Umbilical cord (tissue), 1 donor: ENCODE measurements at regions not wholly inside any gene's neighbourhood (a gene's known extent, or its start where the extent isn't known, plus 50 kb on each side); places are given as distances from the start of the nearest gene placed in this dataset.
"Not testable (repeated sequence)": the region's sequence is repeated elsewhere in the genome, so short reads cannot be mapped to it uniquely, and the experiment has no call there.

Source experiments
- DNase-seq: peaks from one replicate; pipeline ENCODE4 v3.0.0-alpha.2; 2015; ENCODE audit warnings: low spot score

DNA sequence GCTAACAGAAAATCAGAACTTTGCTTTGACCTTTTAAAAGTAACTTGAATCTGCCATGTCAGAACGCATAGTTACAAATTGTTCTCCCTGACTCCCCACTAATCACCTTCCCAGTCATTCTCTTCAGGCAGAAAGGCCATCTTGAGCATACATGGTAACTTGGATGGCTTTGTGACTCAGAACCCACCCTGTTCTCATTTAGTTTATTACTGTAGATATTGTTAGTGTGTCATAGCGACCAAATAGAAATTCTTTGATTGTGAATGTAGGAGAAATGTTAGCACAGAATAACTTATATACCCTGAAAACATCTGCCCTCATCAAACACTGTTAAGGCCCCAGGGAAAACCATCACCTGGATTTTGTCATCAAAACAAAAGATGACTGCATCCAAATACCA lies 382.0 kb downstream of the MAGEB5 start:
- no peak for DNase-seq

DNA sequence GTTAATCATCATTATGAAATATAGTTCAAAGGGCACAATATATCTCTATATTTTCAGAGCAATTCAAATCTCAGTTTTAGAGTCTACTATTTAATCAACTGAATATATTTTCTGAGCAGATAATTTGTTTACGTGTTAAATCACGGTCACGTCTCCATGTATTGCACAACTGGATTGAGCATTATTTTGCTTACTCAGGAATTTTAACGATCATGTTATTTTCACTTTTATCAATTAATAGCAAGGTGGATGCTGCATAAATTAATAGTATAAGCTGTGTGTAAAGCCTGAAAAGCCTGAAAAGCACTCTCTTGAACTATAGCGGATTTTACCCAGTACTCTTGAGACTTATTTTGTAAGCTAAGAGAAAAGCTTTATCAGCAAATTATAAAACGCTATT lies 374.9 kb downstream of the MAGEB5 start:
- DNase-seq = no peak

DNA sequence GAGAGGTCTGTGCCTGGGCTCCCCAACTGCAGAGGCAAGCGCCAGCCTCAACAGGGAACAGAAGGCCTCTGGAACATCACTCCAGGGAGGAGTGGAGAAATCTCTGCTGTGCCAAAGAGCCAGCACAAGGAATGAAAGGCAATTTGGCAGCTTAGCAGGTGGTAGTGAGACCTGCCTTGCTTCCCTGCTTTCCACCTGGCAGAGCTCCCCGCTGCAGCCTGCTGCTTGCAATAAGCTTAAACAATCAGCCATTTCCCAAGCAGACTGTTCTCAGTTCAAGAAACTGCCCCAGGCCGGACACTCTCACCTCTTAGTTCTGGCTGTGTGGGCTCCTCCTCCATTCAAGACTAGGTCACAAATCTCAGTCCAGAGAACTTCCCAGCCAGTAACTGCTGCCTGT lies 370.6 kb downstream of the MAGEB5 start:
- DNase-seq = no peak

DNA sequence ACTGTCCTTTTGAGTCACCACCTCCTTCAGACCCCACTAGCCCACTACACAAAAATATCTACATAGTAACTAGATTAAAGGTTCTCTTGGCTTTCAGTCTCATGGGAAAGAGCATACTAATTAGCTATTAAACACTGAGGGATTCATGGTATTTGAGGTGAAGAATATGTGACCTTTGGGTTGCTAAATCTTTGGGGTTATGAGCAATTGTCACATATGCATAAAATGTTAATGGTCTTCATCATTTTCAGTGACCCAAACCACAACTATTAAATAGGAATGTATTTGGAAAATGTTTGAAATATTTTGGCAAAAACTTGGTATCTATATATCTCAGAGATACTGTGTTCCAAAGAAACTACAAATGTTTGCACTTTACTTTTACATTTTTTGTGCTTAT lies 365.1 kb downstream of the MAGEB5 start:
- no peak for DNase-seq

DNA sequence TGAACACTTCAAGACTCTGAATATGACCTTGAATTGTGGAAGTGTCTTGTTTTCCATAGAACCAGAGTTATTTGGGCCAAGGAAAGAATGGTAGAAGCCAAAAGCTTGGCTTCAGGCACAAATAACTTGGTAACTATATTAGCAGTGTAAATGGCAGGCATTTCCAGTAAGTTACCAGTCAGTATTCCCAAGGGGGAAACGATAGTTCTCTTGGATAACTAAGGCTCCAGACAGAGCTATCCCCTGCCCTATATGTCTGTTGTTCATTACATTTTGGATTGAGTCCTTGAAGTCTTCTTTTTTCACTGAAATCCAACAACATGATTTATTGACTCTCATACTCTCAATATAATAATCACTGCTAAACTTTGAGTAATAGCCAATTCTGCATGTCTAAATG lies 364.1 kb downstream of the MAGEB5 start:
- DNase-seq = no peak

DNA sequence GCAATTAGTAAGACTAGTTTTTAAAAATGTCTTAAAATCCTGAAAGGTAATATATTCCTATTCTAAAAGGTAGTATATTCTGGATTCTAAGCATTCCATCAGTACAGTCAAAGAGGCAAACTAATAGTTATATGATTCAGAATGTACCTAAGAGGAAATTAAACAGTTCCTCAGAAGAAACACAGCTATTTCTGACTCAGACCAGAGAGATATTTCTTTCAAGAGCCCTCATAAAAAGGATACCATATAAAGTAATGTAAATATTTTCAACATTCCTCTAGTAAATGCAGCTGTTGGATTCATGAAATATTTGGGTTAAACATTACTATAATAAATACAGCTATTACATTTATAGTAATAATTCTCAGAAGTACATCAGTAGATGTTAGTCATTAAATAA lies 358.3 kb downstream of the MAGEB5 start:
- DNase-seq = peak; percentile 28

DNA sequence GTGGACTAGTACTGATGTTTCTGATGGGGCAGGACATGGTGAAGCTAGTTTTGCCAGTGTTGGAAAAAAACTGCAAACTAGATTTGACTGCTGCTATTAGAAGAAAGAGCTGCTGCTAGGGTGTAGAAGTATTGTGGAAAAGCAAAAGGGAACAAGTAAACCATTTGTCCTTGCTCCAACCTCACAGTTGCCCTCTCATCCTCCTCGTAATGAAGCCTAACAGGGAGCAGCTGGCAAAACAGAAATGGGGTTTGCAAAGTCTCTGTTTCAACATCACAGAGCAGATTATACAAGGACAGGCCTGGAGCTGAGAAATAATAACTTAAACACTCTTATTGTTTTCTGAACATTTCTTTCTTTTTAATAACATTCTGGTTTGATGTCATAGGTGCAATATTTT lies 346.2 kb downstream of the MAGEB5 start:
- DNase-seq = no peak

DNA sequence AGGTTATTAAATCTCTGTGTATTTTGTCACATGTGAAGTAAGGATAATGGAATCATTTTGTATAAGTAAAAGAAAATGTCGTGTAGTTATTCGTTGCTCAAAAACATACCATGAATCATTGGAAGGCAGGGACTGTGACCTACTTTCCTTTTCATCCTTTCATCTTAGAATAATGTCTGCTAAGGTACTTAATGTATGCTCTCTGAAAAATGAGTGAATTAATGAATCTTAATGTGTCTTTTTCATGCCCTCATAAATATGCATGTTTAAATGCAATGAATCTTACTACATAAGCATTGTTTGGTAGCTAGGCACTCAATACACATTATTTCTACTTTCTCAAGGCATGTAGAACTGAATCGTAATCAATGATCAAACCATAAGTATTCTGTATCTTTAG lies 343.9 kb downstream of the MAGEB5 start:
- no peak for DNase-seq

DNA sequence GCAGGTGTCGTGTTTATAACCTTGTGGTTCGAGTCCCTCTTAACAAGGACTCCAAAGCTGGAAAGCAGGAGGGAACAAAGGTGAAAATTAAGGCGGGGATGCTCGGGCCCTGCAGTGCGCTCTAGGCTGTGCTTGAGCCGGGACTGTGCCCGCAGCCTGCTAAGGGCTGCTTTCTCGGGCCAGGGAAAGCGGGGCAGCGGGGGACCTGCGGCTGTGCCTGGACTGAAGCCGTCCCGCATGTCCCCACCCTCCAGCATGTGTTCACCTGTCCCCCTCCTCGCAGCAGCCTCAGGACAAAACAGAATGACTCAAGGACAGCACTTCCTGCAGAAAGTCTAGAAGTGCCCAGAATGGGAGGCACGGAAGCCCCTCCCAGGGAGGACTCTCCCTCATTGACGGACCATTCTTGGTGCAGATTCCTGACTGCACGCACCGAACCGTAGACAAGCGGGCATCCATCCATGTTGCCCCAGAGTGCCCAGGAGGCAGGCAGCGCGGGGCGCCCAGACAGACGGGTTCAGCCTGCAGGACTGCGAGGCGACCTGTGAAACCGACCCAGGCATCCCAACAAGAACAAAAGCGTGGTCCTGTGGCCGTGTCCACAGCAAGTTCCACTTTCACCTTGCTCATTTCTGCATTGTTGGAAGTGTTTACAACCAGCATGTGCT lies 342.9 kb downstream of the MAGEB5 start:
- DNase-seq = no peak

DNA sequence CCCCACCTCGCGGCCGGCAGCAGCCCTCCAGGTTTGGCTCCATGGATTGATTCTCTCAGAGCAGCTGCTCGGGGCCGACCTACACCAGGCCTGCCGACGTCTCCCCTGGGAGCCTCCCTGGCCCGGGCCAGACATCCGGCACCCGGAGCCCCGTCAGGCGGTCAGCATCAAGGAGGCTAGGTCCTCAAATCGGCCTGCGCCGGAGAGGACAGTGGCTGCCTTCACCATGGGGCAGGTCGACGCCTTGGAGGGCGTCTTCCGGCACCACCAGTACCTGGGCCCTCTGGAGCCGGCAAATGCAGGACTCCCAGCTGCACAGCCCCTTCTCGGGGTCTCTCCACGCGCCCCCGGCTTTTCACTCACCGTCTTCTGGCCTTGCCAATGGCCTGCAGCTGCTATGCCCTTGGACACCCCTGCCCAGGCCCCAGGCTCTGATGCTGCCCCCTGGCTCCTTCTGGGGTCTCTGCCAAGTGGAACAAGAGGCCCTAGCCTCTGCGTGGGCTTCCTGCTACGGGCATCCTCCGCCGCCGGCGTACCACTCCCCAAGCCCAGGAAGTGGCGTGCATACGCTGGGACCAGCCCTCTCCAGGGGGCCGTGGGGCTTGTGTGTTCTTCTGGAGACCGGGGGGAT lies 341.8 kb downstream of the MAGEB5 start:
- DNase-seq = no peak

DNA sequence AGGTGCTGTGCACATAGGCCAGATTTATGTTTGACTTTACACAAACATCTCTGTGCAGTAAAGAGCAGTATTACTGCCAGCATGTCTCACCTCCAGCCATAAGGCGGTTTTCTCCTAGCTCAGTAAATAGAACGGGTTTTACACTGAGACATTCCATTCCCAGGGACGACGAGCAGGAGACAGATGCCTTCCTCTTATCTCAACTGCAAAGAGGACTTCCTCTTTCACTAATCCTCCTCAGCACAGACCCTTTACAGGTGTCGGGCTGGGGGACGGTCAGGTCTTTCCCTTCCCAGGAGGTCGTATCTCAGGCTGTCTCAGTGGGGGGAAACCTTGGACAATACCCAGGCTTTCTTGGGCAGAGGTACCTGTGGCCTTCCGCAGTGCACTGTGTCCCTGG lies 309.8 kb downstream of the MAGEB5 start:
- DNase-seq = not testable (repeated sequence)

DNA sequence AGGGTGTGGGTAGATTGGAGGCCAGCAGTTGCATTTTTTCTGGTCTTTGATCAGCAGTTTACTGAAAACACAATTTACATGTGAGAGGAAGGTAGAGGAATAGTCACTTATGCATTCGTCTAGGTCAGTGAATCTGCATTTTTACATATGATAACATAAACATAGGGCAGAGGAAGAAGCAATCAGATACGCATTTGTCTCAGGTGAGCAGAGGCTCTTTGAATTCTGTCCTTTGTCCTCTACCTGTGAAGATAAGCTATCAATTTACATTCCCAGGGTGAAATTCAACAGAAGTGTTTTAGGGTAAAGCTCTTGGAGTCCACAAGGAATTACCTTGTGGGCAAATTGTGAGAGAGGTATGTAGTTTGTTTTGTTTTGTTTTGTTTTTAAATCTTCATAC lies 306.5 kb downstream of the MAGEB5 start:
- no peak for DNase-seq

DNA sequence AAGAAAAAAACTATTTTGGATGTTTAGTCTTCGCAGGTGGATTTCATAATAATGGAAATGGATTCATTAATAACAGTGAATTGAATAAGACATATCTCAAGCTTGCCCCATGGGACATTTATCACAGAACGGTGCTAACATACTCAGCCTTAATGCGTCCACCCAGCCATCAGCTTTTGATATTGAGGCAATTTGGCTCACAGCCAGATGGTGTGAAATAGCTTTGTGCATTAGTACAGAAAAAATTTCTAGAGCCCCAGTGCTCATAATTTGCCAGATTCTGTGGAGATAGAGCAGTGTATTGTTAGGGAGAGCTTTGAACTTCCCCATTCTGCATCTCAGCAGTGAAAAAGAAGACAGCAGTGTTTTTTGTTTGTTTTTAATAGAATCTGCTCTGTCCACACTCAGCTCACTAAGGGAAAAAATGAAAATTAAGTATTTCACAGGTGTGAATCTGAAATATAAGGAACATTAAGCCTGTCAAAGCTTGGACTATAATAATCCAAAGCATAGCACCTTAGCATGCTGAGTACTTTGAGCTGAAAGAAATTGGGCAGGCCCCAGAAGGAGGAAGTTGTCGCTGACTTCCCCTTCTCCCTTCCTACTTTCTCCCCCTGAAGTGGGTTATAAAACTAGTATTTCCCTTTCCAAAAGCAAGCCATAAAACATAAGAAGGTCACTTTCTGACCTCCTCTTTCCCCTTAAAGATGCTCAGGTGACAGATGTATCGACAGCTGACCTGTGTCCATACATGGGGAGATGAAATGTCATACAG lies 295.8 kb downstream of the MAGEB5 start:
- no peak for DNase-seq

DNA sequence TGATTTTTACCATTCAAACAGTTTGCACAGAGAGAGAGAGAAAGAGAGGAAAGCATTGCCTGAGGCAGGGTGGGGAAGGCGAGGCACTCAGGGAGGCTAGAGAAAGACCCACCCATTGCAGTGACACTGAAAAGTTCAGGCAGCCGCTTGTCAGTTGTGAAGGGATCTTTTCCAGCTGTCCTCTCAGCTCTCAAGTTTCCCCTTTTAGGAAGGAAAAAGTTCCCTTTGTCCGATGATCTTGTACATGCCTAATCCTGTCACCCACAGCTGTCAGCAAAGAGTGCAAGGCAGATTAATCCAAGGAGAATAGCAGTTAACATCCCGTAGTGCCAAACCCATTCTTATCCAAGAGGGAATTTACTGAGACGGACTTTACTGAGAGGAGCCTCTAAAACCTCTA lies 255.0 kb downstream of the MAGEB5 start:
- DNase-seq = no peak

DNA sequence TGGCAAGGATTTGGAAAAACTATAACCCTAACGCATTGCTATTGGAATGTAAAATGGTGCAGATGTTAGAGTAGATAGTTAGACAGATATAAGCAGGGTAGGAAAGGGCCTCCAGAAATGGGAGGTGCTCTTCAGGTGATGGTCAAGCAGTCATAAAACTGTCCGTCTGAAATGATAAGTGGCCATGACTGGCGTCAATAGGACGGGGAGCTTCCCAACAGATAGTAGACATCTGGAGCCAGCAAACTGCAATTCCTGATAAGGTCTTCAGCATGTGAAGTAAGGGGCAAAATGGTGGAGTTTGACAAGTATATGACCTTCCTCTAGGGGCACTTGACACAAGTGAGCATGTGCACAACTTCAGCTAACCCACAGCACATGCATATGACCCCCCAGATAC lies 250.4 kb downstream of the MAGEB5 start:
- DNase-seq = no peak

DNA sequence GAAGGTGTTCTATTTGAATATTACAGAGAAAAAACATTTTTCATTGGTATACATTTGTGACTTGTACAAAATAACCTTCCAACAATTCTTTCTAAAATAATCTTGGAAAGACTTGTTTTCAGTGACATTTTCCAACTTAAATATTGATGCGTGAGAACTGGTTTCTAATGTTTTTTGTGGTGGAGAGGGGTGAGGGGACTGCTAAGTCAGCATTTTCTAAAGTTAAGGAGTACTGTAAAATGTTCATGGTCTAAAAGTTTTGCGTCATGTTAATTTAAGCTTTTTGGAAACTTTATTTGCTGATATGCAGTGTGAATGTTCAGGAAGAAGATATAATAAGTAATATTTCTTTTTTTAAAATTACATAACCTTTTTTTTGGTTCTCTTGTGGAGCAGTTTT lies 229.3 kb downstream of the MAGEB5 start:
- DNase-seq = no peak

DNA sequence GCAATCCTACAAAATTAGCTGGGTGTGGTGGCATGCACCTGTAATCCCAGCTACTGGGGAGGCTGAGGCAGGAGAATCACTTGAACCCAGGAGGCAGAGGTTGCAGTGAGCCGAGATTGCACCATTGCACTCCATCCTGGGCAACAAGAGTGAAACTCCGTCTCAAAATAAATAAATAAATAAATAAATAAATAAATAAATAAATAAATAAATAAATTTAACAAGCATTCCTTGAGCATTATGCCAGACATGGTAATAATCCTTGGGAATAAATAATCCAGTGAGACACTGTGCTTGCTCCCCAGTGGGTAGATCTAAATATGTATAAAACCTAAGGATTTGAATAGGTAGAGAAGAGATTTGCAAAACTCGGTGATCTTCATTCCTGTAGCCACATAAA lies 228.4 kb downstream of the MAGEB5 start:
- DNase-seq = not testable (repeated sequence)

DNA sequence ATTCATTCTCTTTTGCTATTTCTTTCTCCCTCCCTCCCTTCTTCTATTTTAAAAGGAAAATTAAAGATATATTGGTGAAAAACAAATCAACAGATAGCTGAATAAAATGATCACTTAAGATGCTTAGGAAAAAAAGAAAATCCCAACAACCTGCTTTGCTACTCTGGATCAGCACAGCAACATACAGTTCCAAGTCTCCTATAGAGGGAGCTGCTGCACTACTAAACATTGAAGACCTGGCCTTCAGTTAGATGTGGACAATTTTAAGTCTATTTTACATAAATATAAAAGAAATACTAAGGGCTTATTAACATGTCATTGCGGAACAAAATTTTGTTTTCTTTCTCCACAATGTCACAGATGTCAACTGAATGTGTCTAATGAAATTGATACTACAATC lies 226.4 kb downstream of the MAGEB5 start:
- DNase-seq = peak; percentile 23

DNA sequence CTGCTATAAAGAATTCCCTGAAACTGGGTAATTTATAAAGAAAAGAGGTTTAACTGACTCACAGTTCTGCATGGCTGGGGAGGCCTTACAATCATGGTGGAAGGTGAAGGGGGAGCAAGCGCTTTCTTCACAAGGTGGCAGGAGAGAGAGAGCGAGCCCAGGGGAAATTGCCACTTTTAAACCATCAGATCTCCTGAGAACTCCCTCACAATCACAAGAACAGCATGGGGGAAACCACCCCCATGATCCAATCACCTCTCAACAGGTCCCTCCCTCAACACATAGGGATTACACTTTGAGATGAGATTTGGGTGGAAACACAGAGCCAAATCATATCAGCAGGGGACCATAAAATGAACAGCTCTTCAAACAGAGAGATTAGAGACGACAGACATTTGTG lies 198.6 kb downstream of the MAGEB5 start:
- DNase-seq = no peak

DNA sequence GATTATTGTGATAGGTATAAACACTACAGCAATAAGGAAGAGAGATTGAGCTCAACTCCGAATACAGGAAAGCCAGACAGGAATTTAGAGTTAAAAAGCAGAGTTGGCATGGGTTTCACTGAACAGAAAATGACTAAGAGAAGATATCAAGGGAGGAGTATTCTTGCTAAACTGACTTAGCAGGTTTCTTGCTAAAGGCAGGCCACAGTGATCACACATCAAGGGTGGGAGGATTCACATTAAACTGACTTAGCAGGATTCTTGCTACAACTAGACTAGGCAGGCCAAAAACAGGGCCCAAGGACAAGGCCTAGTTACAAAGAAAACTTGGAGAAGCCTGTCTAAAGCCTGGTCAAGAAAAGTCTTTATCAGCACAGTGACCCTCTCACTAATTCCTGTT lies 195.1 kb downstream of the MAGEB5 start:
- peak; percentile 42 for DNase-seq

DNA sequence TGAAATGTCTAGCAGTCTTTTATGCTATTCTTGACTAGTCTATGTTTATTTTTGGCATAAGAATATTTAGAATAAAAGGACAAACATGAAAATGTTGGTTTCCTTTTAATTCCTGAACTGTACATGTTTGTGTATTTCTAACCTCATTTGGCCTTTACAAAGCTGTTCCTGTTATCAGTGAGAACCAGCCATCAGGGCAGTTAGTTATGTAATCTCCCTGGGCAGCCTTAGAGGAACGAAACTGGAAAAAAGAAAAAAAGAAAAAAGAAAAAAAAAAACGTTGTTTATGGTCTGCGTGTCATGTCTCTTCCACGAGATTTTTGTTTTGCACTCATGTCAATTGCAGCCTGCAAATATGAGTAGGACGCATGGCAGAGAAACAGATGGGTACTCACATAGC lies 193.7 kb downstream of the MAGEB5 start:
- DNase-seq = no peak

DNA sequence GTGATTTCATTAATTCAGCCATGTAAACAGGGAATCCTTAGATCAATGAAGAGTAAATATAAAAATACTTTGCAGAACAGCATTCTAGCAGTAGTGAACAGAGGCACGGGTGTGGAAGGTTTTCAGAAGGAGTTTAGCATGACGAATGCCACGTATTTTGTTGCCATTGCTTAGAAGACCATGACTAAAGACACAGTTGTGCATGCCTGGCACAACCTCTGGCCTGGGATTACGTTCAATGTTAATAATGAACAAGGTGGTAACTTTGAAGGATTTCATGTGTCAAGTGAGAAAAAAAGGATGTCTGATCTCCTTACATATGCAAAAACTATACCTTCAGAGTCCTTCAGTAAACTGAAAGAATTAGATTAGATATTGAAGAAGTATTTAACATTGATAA lies 171.9 kb downstream of the MAGEB5 start:
- DNase-seq = no peak

DNA sequence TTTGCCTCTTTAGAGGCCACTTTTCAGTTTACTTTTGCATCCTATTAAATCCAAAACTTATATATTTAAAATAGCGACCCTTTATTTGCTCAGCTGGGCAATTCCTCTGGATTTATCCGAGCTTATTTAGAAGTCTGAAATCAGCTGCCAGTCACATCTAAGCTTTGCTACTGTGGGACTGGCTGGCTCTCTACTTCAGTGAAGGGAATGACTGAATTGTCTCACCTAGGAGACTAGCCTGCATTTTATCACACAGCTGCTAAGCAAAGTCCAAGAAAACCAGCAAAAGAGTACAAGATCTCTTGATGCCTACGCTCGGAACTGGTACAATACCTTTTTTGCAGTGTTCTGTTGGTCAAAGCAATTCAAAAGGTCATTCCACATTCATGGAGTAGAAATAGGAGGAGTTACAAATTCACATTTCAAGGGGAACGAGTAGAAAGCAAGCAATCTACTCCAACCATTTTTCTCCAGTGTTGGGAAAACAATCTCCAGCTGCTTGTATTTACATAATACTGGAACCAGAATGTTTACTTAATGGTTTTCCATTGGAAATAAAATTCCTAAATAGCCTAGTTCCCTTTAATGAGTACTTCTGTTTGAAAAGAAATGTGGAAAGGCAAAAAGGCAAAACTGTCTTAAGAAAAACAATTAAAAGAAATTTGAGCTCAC lies 160.2 kb downstream of the MAGEB5 start:
- no peak for DNase-seq
